ENCODE measurements at regions not wholly inside any gene's neighbourhood (a gene's known extent, or its start where the extent isn't known, plus 50 kb on each side); places are given as distances from the start of the nearest gene placed in this dataset.

DNA sequence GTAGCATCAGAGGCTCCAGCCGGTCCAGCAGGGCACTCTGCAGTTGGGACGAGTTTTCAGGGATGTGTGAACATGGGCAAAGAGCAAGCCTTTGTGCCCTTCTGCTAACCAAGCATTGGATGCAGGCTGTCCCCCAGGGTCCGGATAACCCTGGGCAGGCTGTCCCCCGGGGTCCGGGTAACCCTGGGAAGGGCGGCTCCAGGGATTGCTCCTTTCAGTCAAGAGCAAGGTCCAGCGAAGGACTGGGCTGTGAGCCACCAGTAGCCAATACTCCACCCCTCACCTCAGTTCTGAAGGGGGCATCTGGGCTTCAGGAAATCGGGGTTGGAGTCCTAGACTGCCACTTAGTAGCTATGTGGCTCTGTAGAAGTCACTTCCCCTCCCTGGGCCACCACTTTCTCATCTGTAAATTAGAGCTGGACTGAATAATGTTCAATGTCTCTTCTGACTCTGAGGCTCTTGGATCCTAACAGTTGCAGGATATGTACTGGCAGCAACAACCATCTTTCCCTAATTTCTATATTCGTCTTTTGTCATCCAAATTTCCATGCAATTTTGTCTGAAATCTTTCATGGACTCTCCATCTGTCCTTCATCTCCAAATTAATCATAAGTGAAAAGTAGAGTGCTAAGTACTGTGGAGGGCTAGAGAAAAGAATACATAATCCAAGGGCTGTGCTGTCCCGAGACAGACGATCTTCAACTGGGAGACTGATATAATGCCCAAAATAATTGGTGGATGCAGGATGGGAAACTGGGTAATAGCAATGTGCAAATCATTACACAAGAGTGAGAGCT lies 137.4 kb upstream of the NTF3 start:
- Histone ChIP-seq H3K4me1 (ENCODE audit: control insufficient read depth, insufficient read depth, low read length) (peaks cover 3% of the 10 kb centered on the region), H3K4me3 (ENCODE audit: low read length) (no peak overlapping the region), H3K27me3 (ENCODE audit: control insufficient read depth, insufficient read depth, low read length) (no peaks in the 10 kb centered on the region), H3K36me3 (ENCODE audit: control insufficient read depth, insufficient read depth, low read length) (no peaks in the 10 kb centered on the region), H3K27ac (ENCODE audit: low read depth, low read length) (no peak overlapping the region), H3K9ac (ENCODE audit: low read length) (no peak overlapping the region)

DNA sequence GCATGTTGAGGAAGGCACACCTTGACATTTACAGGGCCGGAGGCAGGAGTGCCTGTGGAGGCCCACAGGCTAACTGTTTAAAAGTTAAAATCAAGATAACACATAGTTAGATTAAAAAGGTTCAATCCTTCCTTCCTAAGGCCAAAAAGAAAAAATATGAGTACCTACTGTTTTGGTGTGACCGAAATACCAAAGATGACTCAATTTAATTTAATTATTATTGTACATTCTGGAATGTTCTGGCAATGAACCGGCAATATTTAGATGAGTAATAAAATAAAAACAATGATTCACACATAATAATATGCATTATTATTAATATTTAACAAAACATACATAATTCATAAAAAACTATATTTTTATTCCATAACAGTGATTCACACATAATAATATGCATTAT lies 136.8 kb upstream of the NTF3 start:
- Histone ChIP-seq H3K27ac (ENCODE audit: low read depth, low read length) (no peak overlapping the region), H3K9ac (ENCODE audit: low read length) (no peak overlapping the region), H3K27me3 (ENCODE audit: control insufficient read depth, insufficient read depth, low read length) (no peaks in the 10 kb centered on the region), H3K36me3 (ENCODE audit: control insufficient read depth, insufficient read depth, low read length) (no peaks in the 10 kb centered on the region), H3K4me3 (ENCODE audit: low read length) (no peak overlapping the region), H3K4me1 (ENCODE audit: control insufficient read depth, insufficient read depth, low read length) (peaks cover 3% of the 10 kb centered on the region)

DNA sequence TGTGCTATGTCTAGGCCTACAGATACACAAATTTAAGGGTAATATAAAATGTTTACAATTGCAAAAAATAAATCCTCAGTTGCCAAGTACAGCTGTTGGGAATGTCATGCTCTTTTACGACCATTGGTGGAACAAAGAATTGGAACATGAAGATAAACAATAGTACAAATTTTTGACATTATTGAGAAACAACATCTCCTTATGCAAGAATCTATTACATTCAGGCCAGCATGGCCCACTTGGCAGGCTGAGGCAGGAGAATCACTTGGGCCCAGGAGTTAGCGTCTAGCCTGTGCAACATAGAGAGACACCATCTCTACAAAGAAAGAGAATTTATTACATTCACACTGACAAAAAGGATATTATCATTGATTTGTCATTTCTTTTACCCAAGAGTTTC lies 135.9 kb upstream of the NTF3 start:
- Histone ChIP-seq H3K27me3 (ENCODE audit: control insufficient read depth, insufficient read depth, low read length) (no peaks in the 10 kb centered on the region), H3K9ac (ENCODE audit: low read length) (no peak overlapping the region), H3K36me3 (ENCODE audit: control insufficient read depth, insufficient read depth, low read length) (no peaks in the 10 kb centered on the region), H3K4me1 (ENCODE audit: control insufficient read depth, insufficient read depth, low read length) (peaks cover 3% of the 10 kb centered on the region), H3K4me3 (ENCODE audit: low read length) (no peak overlapping the region), H3K27ac (ENCODE audit: low read depth, low read length) (no peak overlapping the region)

DNA sequence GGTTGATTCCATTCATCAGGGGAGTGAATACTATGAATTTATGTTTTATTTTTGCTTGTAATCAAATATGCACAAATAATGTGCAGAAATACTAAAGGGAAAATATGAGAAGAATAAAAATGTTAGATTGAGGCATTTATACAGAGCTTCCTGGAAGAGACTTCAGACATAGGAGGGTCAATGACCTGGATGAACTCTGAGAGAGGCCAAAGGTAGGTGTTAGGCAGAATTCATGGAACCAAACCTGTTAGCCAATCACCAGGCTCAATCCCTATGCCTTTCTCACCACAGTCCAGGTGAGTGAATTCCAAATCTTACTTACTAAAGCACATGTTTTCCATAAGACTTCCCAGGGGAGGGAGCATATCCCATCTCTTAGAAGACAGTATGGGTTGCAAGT lies 130.4 kb upstream of the NTF3 start:
- Histone ChIP-seq H3K27me3 (ENCODE audit: control insufficient read depth, insufficient read depth, low read length) (no peaks in the 10 kb centered on the region), H3K9ac (ENCODE audit: low read length) (no peak overlapping the region), H3K36me3 (ENCODE audit: control insufficient read depth, insufficient read depth, low read length) (no peaks in the 10 kb centered on the region), H3K27ac (ENCODE audit: low read depth, low read length) (no peak overlapping the region), H3K4me3 (ENCODE audit: low read length) (no peak overlapping the region), H3K4me1 (ENCODE audit: control insufficient read depth, insufficient read depth, low read length) (no peaks in the 10 kb centered on the region)

DNA sequence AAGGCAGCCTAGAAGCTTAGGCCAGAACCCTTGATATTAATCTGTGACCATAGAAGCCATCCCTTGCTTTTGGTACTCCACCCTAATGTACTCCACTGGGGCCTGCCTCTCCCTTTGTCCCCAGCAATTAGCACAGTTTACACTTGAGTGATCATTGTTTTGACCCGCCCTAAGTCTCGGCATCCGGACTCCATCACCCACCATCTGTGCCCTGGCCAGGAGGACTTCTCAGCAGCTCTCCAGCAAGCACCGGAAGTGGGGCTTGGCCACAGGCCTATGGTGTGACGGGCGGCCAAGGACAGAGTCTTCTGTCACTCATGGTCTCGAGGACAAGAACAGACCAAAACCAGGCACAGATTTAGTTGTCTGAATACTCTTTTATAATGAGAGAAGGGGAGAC lies 126.5 kb upstream of the NTF3 start:
- Histone ChIP-seq H3K4me1 (ENCODE audit: control insufficient read depth, insufficient read depth, low read length) (peaks cover 5% of the 10 kb centered on the region), H3K36me3 (ENCODE audit: control insufficient read depth, insufficient read depth, low read length) (no peaks in the 10 kb centered on the region), H3K27ac (ENCODE audit: low read depth, low read length) (no peak overlapping the region), H3K27me3 (ENCODE audit: control insufficient read depth, insufficient read depth, low read length) (no peaks in the 10 kb centered on the region), H3K4me3 (ENCODE audit: low read length) (no peak overlapping the region), H3K9ac (ENCODE audit: low read length) (no peak overlapping the region)

DNA sequence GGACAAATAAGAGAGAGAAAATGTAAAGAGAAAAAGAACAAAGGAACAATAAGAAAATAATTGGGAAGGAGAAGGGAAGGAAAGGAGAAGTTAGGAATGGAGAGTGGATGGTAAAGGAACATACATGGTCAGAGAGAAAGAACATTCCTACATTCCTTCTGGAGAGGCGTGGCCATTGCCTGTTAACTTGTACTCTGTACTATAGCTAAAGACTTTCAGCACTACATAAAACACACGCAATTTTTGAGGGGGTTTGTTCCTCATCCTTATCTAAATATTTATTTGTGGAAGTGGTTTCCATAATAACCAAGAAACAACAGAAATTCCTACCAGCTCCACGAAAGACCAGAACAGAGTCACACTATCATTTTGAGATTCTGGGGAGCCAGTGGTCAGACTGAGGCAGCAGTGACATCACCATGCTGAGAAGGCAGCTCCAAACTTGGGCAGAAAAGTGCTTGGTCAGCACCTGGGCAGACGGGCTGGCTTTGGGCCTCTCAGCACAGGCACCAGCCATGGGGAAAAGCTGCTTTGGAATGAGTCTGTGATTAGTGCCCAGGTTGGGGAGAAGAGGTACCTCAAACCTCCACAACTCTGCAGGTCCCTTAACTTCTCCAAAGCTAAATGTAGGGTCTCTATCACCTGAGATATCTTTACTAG lies 125.9 kb upstream of the NTF3 start:
- H3K27ac ChIP-seq (ENCODE audit: low read depth, low read length): no peak overlapping the region
- no peaks in the 10 kb centered on the region for H3K36me3 ChIP-seq (ENCODE audit: control insufficient read depth, insufficient read depth, low read length)
- no peak overlapping the region for H3K4me3 ChIP-seq (ENCODE audit: low read length)
- no peaks in the 10 kb centered on the region for H3K27me3 ChIP-seq (ENCODE audit: control insufficient read depth, insufficient read depth, low read length)
- peaks cover 5% of the 10 kb centered on the region for H3K4me1 ChIP-seq (ENCODE audit: control insufficient read depth, insufficient read depth, low read length)
- no peak overlapping the region for H3K9ac ChIP-seq (ENCODE audit: low read length)

DNA sequence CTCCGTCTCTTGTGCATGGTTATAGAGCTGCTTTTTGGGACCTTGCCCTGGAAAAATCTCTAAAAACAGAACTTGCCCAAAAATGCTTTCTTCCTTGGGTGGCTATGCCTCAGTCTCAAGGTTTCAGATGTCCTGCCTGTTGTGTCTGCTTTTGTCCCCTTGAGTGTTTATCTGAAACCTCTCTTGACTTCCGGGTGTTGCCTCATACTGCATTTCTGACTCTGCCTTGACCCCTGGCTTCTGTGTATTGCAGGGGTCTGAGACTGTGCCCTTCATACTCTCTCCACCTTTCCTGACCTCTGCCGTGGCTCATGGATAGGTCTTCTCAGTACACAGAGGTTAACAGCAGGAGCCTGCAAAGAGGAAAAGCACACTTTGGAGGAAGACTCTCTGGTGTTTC lies 124.8 kb upstream of the NTF3 start:
- H3K27ac ChIP-seq (ENCODE audit: low read depth, low read length): no peak overlapping the region
- no peaks in the 10 kb centered on the region for H3K36me3 ChIP-seq (ENCODE audit: control insufficient read depth, insufficient read depth, low read length)
- H3K9ac ChIP-seq (ENCODE audit: low read length): no peak overlapping the region
- H3K4me1 ChIP-seq (ENCODE audit: control insufficient read depth, insufficient read depth, low read length): peaks cover 5% of the 10 kb centered on the region
- no peaks in the 10 kb centered on the region for H3K27me3 ChIP-seq (ENCODE audit: control insufficient read depth, insufficient read depth, low read length)
- no peak overlapping the region for H3K4me3 ChIP-seq (ENCODE audit: low read length)

DNA sequence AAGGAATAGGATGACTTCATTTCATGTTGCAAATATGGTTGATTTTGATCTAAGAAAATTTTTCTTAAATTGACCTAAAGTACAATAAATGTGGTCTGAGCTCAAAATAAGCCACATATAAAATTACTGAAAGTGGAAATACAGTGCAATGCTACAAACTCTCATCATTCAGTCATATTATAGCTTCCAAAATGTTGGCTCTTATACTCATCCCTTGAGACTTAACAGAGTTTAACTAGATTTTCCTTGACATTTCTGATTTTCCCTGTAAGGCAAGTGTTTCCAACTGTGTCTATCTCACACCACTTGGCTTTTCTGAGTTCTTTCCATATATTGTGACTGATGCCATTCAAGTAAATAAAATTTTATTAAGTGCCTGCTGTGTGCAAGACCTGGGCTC lies 123.7 kb upstream of the NTF3 start:
- Histone ChIP-seq H3K36me3 (ENCODE audit: control insufficient read depth, insufficient read depth, low read length) (no peaks in the 10 kb centered on the region), H3K27me3 (ENCODE audit: control insufficient read depth, insufficient read depth, low read length) (no peaks in the 10 kb centered on the region), H3K4me1 (ENCODE audit: control insufficient read depth, insufficient read depth, low read length) (peaks cover 5% of the 10 kb centered on the region), H3K27ac (ENCODE audit: low read depth, low read length) (no peak overlapping the region), H3K4me3 (ENCODE audit: low read length) (no peak overlapping the region), H3K9ac (ENCODE audit: low read length) (no peak overlapping the region)

DNA sequence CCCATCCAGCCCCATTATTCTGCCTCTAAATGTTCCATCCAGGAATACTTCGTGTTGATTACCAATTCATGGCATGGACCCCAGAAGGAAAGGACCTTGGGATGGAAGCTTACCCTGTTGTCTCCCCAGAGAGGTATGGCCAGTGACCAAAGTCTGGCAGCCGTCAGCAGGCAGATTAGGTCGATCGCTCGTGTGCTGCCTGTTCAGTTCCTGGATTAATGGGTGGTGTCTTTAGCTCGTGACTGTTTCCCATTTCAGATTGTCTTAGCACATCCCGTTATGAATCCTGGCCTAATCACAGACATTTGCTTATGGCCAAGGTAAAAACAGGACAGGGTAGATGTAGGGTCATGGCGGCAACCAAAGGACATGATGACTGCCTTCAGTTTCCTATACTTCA lies 122.9 kb upstream of the NTF3 start:
- peaks cover 5% of the 10 kb centered on the region for H3K4me1 ChIP-seq (ENCODE audit: control insufficient read depth, insufficient read depth, low read length)
- no peak overlapping the region for H3K4me3 ChIP-seq (ENCODE audit: low read length)
- H3K9ac ChIP-seq (ENCODE audit: low read length): no peak overlapping the region
- H3K27ac ChIP-seq (ENCODE audit: low read depth, low read length): no peak overlapping the region
- H3K36me3 ChIP-seq (ENCODE audit: control insufficient read depth, insufficient read depth, low read length): no peaks in the 10 kb centered on the region
- H3K27me3 ChIP-seq (ENCODE audit: control insufficient read depth, insufficient read depth, low read length): no peaks in the 10 kb centered on the region

DNA sequence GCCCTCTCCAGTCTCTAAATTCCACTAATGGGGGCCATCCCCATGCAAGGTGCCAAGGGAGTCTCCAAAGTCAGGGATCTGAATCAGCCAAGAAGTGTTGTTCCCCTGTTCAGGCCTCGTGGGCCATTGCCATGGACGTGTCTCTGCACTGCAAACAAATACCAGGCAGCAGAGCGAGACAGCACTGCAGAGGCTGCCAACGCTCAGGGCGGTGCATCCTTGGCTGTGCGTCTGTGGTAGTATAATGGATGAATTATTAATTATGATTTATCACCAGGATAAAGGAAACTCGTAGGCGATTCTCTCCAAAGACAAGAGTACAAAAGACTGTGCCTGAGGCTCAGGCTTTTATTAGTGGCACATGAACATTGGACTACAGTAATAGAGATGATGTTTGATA lies 122.3 kb upstream of the NTF3 start:
- Histone ChIP-seq H3K4me1 (ENCODE audit: control insufficient read depth, insufficient read depth, low read length) (peaks cover 5% of the 10 kb centered on the region), H3K36me3 (ENCODE audit: control insufficient read depth, insufficient read depth, low read length) (no peaks in the 10 kb centered on the region), H3K27ac (ENCODE audit: low read depth, low read length) (no peak overlapping the region), H3K9ac (ENCODE audit: low read length) (no peak overlapping the region), H3K4me3 (ENCODE audit: low read length) (no peak overlapping the region), H3K27me3 (ENCODE audit: control insufficient read depth, insufficient read depth, low read length) (no peaks in the 10 kb centered on the region)

DNA sequence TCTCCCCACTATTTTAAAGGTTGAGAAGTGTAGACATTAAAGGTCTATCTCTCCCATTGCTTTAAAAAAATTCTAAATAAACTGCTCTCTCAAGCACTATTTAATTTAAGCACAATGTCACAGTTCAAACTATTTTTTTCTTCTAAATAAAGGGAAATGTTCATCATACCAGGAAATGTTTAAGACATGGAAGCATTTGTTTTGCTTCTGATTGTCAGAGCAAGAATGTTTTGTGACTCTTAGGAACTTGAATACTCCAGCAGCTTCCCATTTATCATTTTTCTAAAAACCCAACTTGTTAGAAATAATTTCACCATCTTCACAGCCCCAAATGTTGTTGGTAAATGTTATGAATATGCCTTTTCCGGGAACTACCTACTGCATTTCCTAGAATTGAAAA lies 121.8 kb upstream of the NTF3 start:
- no peak overlapping the region for H3K4me3 ChIP-seq (ENCODE audit: low read length)
- no peak overlapping the region for H3K9ac ChIP-seq (ENCODE audit: low read length)
- no peaks in the 10 kb centered on the region for H3K27me3 ChIP-seq (ENCODE audit: control insufficient read depth, insufficient read depth, low read length)
- no peaks in the 10 kb centered on the region for H3K36me3 ChIP-seq (ENCODE audit: control insufficient read depth, insufficient read depth, low read length)
- H3K27ac ChIP-seq (ENCODE audit: low read depth, low read length): no peak overlapping the region
- H3K4me1 ChIP-seq (ENCODE audit: control insufficient read depth, insufficient read depth, low read length): peaks cover 5% of the 10 kb centered on the region

DNA sequence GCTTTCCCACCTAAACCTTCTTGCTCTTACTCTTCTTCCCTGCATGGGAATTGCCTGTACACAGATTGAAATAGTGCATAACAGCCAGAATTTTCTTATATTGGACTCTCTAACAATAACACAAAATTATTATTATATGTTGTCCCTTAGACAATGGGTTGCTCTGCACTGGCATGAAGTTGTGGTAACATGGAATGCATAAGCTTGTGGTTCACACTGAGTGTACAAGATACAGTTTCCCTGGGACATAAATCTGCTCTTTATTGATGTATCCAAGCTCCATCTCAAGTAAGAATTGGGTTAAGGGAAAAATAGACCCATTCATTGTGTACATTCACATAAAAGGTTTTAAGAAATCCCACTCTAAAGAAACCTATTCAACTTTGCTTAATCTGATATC lies 114.4 kb upstream of the NTF3 start:
- no peaks in the 10 kb centered on the region for H3K27me3 ChIP-seq (ENCODE audit: control insufficient read depth, insufficient read depth, low read length)
- H3K27ac ChIP-seq (ENCODE audit: low read depth, low read length): no peak overlapping the region
- no peaks in the 10 kb centered on the region for H3K4me1 ChIP-seq (ENCODE audit: control insufficient read depth, insufficient read depth, low read length)
- H3K36me3 ChIP-seq (ENCODE audit: control insufficient read depth, insufficient read depth, low read length): no peaks in the 10 kb centered on the region
- H3K4me3 ChIP-seq (ENCODE audit: low read length): no peak overlapping the region
- no peak overlapping the region for H3K9ac ChIP-seq (ENCODE audit: low read length)

DNA sequence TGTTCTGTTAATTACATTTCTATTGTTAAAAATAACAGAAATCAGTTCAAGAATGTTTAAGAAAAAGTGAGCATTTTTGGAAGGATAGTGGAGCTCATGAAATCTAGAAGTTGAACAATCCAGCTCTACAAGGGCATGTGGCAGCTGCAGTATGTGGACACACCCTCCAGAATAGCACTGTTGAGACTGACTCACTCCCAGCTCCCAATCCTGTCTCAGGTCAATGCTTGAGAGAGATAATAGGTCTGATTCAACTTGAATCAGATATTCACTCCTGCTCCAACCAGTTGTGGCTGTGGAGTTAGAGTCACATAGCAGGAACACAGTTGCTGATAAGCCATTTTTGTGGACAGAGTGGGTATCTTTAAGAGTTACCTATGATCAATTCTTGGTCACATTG lies 113.0 kb upstream of the NTF3 start:
- no peak overlapping the region for H3K4me3 ChIP-seq (ENCODE audit: low read length)
- no peaks in the 10 kb centered on the region for H3K36me3 ChIP-seq (ENCODE audit: control insufficient read depth, insufficient read depth, low read length)
- no peaks in the 10 kb centered on the region for H3K4me1 ChIP-seq (ENCODE audit: control insufficient read depth, insufficient read depth, low read length)
- no peak overlapping the region for H3K9ac ChIP-seq (ENCODE audit: low read length)
- no peak overlapping the region for H3K27ac ChIP-seq (ENCODE audit: low read depth, low read length)
- no peaks in the 10 kb centered on the region for H3K27me3 ChIP-seq (ENCODE audit: control insufficient read depth, insufficient read depth, low read length)

Measured in rectal smooth muscle tissue (tissue), 1 donor.